ENCODE measurements at regions not wholly inside any gene's neighbourhood (a gene's known extent, or its start where the extent isn't known, plus 50 kb on each side); places are given as distances from the start of the nearest gene placed in this dataset.

GRCh38 chr2:45272549-45273265 is 263.5 kb upstream of the SIX2 start:
- Histone ChIP-seq H3K36me3 (ENCODE audit: control insufficient read depth, low read depth, low read length) (no peaks in the 10 kb centered on the region), H3K9ac (ENCODE audit: low read length) (no peak overlapping the region)

GRCh38 chr2:45269149-45269793 is 260.0 kb upstream of the SIX2 start:
- Histone ChIP-seq H3K4me1 (ENCODE audit: control insufficient read depth, low read depth, low read length) (peaks cover 12% of the 10 kb centered on the region), H3K9ac (ENCODE audit: low read length) (no peak overlapping the region), H3K27me3 (ENCODE audit: control insufficient read depth, insufficient read depth, low read length) (no peaks in the 10 kb centered on the region), H3K9me3 (ENCODE audit: control insufficient read depth, low read depth, low read length) (no peaks in the 10 kb centered on the region), H3K36me3 (ENCODE audit: control insufficient read depth, low read depth, low read length) (no peaks in the 10 kb centered on the region), H3K4me3 (ENCODE audit: low read length) (no peak overlapping the region), H3K27ac (ENCODE audit: low read length) (no peak overlapping the region)

More at GRCh38 chr2:45272549-45273265, 263.5 kb upstream of the SIX2 start:
- Histone ChIP-seq H3K4me3 (ENCODE audit: low read length) (no peak overlapping the region), H3K4me1 (ENCODE audit: control insufficient read depth, low read depth, low read length) (peaks cover 19% of the 10 kb centered on the region), H3K27me3 (ENCODE audit: control insufficient read depth, insufficient read depth, low read length) (no peaks in the 10 kb centered on the region), H3K27ac (ENCODE audit: low read length) (no peak overlapping the region), H3K9me3 (ENCODE audit: control insufficient read depth, low read depth, low read length) (no peaks in the 10 kb centered on the region)

- Histone ChIP-seq H3K27me3 (ENCODE audit: control insufficient read depth, insufficient read depth, low read length) (no peaks in the 10 kb centered on the region), H3K4me1 (ENCODE audit: control insufficient read depth, low read depth, low read length) (peaks cover 6% of the 10 kb centered on the region), H3K9me3 (ENCODE audit: control insufficient read depth, low read depth, low read length) (no peaks in the 10 kb centered on the region), H3K9ac (ENCODE audit: low read length) (no peak overlapping the region), H3K36me3 (ENCODE audit: control insufficient read depth, low read depth, low read length) (no peaks in the 10 kb centered on the region), H3K4me3 (ENCODE audit: low read length) (no peak overlapping the region), H3K27ac (ENCODE audit: low read length) (no peak overlapping the region)
These were observed 259.4 kb upstream of the SIX2 start for GRCh38 chr2:45268631-45269030.

- Histone ChIP-seq H3K4me1 (ENCODE audit: control insufficient read depth, low read depth, low read length) (no peaks in the 10 kb centered on the region), H3K27ac (ENCODE audit: low read length) (no peak overlapping the region)
These were observed 258.0 kb upstream of the SIX2 start for GRCh38 chr2:45267062-45267792.

GRCh38 chr2:45265336-45265735 is 256.1 kb upstream of the SIX2 start:
- Histone ChIP-seq H3K4me3 (ENCODE audit: low read length) (no peak overlapping the region), H3K9me3 (ENCODE audit: control insufficient read depth, low read depth, low read length) (no peaks in the 10 kb centered on the region), H3K4me1 (ENCODE audit: control insufficient read depth, low read depth, low read length) (peaks cover 3% of the 10 kb centered on the region), H3K36me3 (ENCODE audit: control insufficient read depth, low read depth, low read length) (no peaks in the 10 kb centered on the region), H3K27ac (ENCODE audit: low read length) (no peak overlapping the region), H3K9ac (ENCODE audit: low read length) (no peak overlapping the region), H3K27me3 (ENCODE audit: control insufficient read depth, insufficient read depth, low read length) (no peaks in the 10 kb centered on the region)

More at GRCh38 chr2:45267062-45267792, 258.0 kb upstream of the SIX2 start:
- Histone ChIP-seq H3K27me3 (ENCODE audit: control insufficient read depth, insufficient read depth, low read length) (no peaks in the 10 kb centered on the region), H3K4me3 (ENCODE audit: low read length) (no peak overlapping the region), H3K9me3 (ENCODE audit: control insufficient read depth, low read depth, low read length) (no peaks in the 10 kb centered on the region), H3K36me3 (ENCODE audit: control insufficient read depth, low read depth, low read length) (no peaks in the 10 kb centered on the region), H3K9ac (ENCODE audit: low read length) (no peak overlapping the region)

- H3K9ac ChIP-seq (ENCODE audit: low read length): no peak overlapping the region
- no peak overlapping the region for H3K4me3 ChIP-seq (ENCODE audit: low read length)
- no peaks in the 10 kb centered on the region for H3K27me3 ChIP-seq (ENCODE audit: control insufficient read depth, insufficient read depth, low read length)
- H3K9me3 ChIP-seq (ENCODE audit: control insufficient read depth, low read depth, low read length): no peaks in the 10 kb centered on the region
- H3K4me1 ChIP-seq (ENCODE audit: control insufficient read depth, low read depth, low read length): peaks cover 5% of the 10 kb centered on the region
- no peak overlapping the region for H3K27ac ChIP-seq (ENCODE audit: low read length)
- H3K36me3 ChIP-seq (ENCODE audit: control insufficient read depth, low read depth, low read length): no peaks in the 10 kb centered on the region
These were observed 255.3 kb upstream of the SIX2 start for GRCh38 chr2:45264227-45265225.

GRCh38 chr2:45263147-45263546 is 253.9 kb upstream of the SIX2 start:
- Histone ChIP-seq H3K9me3 (ENCODE audit: control insufficient read depth, low read depth, low read length) (no peaks in the 10 kb centered on the region), H3K27me3 (ENCODE audit: control insufficient read depth, insufficient read depth, low read length) (peaks cover 4% of the 10 kb centered on the region), H3K4me3 (ENCODE audit: low read length) (no peak overlapping the region), H3K36me3 (ENCODE audit: control insufficient read depth, low read depth, low read length) (no peaks in the 10 kb centered on the region), H3K9ac (ENCODE audit: low read length) (no peak overlapping the region), H3K27ac (ENCODE audit: low read length) (no peak overlapping the region), H3K4me1 (ENCODE audit: control insufficient read depth, low read depth, low read length) (peaks cover 18% of the 10 kb centered on the region)

GRCh38 chr2:45261746-45262145 is 252.5 kb upstream of the SIX2 start:
- H3K9me3 ChIP-seq (ENCODE audit: control insufficient read depth, low read depth, low read length): no peaks in the 10 kb centered on the region
- H3K36me3 ChIP-seq (ENCODE audit: control insufficient read depth, low read depth, low read length): no peaks in the 10 kb centered on the region
- no peak overlapping the region for H3K9ac ChIP-seq (ENCODE audit: low read length)
- H3K27me3 ChIP-seq (ENCODE audit: control insufficient read depth, insufficient read depth, low read length): peaks cover 8% of the 10 kb centered on the region
- H3K4me3 ChIP-seq (ENCODE audit: low read length): no peak overlapping the region
- H3K27ac ChIP-seq (ENCODE audit: low read length): no peak overlapping the region
- H3K4me1 ChIP-seq (ENCODE audit: control insufficient read depth, low read depth, low read length): peaks cover 32% of the 10 kb centered on the region

- Histone ChIP-seq H3K4me1 (ENCODE audit: control insufficient read depth, low read depth, low read length) (peaks cover 34% of the 10 kb centered on the region), H3K9me3 (ENCODE audit: control insufficient read depth, low read depth, low read length) (no peaks in the 10 kb centered on the region), H3K36me3 (ENCODE audit: control insufficient read depth, low read depth, low read length) (no peaks in the 10 kb centered on the region), H3K27ac (ENCODE audit: low read length) (no peak overlapping the region), H3K9ac (ENCODE audit: low read length) (no peak overlapping the region), H3K4me3 (ENCODE audit: low read length) (no peak overlapping the region), H3K27me3 (ENCODE audit: control insufficient read depth, insufficient read depth, low read length) (peaks cover 8% of the 10 kb centered on the region)
These were observed 251.7 kb upstream of the SIX2 start for GRCh38 chr2:45260946-45261345.

- Histone ChIP-seq H3K27ac (ENCODE audit: low read length) (no peak overlapping the region), H3K9ac (ENCODE audit: low read length) (no peak overlapping the region), H3K9me3 (ENCODE audit: control insufficient read depth, low read depth, low read length) (no peaks in the 10 kb centered on the region), H3K4me1 (ENCODE audit: control insufficient read depth, low read depth, low read length) (peaks cover 34% of the 10 kb centered on the region), H3K36me3 (ENCODE audit: control insufficient read depth, low read depth, low read length) (no peaks in the 10 kb centered on the region), H3K4me3 (ENCODE audit: low read length) (no peak overlapping the region), H3K27me3 (ENCODE audit: control insufficient read depth, insufficient read depth, low read length) (peaks cover 8% of the 10 kb centered on the region)
These were observed 250.4 kb upstream of the SIX2 start for GRCh38 chr2:45259547-45260160.
